ENCODE measurements at regions not wholly inside any gene's neighbourhood (a gene's known extent, or its start where the extent isn't known, plus 50 kb on each side); places are given as distances from the start of the nearest gene placed in this dataset.

DNA sequence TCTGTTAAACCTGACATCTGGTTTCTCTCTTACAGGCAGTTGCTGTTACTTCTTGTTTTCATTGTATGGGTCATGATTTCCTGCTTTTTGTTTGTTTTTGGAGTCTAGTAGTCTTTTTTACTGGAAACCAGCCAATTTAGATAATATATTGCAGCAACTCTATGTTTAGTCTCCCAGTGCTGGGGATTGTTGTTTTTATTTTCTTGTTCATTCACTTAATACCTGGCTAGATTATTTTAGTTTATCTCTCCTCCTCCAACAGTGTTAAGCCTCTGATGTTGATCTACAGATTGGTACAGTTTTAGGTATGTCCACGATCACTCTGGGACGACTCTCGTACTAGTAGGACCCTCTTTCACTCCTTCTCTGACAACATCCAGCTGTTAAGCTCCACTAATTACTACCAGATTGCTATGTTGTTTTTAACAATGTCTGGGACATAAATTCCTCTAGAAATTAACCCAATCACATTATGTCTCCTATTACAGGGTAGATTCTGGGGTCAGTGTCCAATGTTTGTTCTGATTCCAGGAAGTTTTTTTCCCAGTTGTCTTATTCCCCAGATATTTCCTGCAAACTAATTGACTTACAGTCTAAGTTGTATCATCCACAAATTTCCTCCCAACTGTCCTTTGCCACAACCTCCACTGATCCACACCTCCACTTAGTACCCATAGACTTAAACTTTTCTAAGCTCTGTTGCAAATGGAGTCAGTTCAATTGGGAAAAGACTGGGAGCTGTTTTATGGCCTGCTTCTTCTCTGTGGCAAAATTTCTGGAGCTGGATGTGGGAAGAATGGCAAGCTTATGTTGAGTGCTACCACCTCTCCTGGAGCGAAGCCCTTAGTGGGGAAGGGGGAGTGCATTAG, 1280.6 kb upstream of the CNTN5 start:
- TF ChIP-seq POLR2A (IDR thresholded peaks at IDR 0.05; ENCODE audit: low read depth, low read length) (no peak), POLR2AphosphoS5 (IDR thresholded peaks at IDR 0.05; ENCODE audit: low read depth, low read length) (no peak), TAF1 (IDR thresholded peaks at IDR 0.05; ENCODE audit: low read depth, low read length) (no peak), SPI1 (IDR thresholded peaks at IDR 0.05; ENCODE audit: low read depth, low read length) (no peak)

Data from GM12891 (cell line).